Gastroesophageal sphincter (tissue), 3 donors: ENCODE measurements at regions not wholly inside any gene's neighbourhood (a gene's known extent, or its start where the extent isn't known, plus 50 kb on each side); places are given as distances from the start of the nearest gene placed in this dataset.

Source experiments
- POLR2A ChIP-seq, 2 donors: fragments of 450-650 bp; IDR thresholded peaks; one replicate each; pipeline ENCODE4 v1.6.1; 2017; ENCODE audit warnings: antibody characterized with exemption in 2 of 2, mild to moderate bottlenecking in 2 of 2, moderate library complexity in 1 of 2
- TF ChIP-seq, protein P1 (sequence below), 4 experiments: fragments of 200-600 bp in 2 of 4; fragments of 450-650 bp in 2 of 4; sonication (generic) in 1 of 4; IDR thresholded peaks; one replicate each; pipeline ENCODE4 v1.5.1; 2017 to 2019; ENCODE audit warnings: antibody characterized with exemption in 4 of 4, mild to moderate bottlenecking in 2 of 4, moderate library complexity in 2 of 4

GRCh38 chr7:89559596-89559995 lies 594.7 kb upstream of the STEAP1 start:
- TF ChIP-seq, protein P1, sequence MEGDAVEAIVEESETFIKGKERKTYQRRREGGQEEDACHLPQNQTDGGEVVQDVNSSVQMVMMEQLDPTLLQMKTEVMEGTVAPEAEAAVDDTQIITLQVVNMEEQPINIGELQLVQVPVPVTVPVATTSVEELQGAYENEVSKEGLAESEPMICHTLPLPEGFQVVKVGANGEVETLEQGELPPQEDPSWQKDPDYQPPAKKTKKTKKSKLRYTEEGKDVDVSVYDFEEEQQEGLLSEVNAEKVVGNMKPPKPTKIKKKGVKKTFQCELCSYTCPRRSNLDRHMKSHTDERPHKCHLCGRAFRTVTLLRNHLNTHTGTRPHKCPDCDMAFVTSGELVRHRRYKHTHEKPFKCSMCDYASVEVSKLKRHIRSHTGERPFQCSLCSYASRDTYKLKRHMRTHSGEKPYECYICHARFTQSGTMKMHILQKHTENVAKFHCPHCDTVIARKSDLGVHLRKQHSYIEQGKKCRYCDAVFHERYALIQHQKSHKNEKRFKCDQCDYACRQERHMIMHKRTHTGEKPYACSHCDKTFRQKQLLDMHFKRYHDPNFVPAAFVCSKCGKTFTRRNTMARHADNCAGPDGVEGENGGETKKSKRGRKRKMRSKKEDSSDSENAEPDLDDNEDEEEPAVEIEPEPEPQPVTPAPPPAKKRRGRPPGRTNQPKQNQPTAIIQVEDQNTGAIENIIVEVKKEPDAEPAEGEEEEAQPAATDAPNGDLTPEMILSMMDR (IDR thresholded peaks at IDR 0.05), result no peak
- TF ChIP-seq POLR2A (IDR thresholded peaks at IDR 0.05), result no peak
